AG04449 (cell line): ENCODE measurements at regions not wholly inside any gene's neighbourhood (a gene's known extent, or its start where the extent isn't known, plus 50 kb on each side); places are given as distances from the start of the nearest gene placed in this dataset.

Experiments used
- CTCF ChIA-PET: fragments of 350-600 bp; formaldehyde crosslinking; extraction: SDS; loops from one replicate; lab custom pipeline; 2021; ENCODE audit warnings: antibody characterized with exemption; lab: Yijun Ruan, JAX
- POLR2A ChIA-PET: fragments of 400-600, 350-600 bp; formaldehyde crosslinking; extraction: SDS; loops from one replicate; lab custom pipeline; 2020; ENCODE audit warnings: antibody characterized with exemption, inconsistent platforms; lab: Yijun Ruan, JAX
- DNase-seq: peaks from one replicate; pipeline ENCODE4 v3.0.0-alpha.2; 2010; ENCODE audit warnings: low read depth, low spot score
- H3K4me3 ChIP-seq: 2 replicates; pipeline ENCODE4 v1.5.1; 2011; ENCODE audit warnings: low read depth, mild to moderate bottlenecking, control low read depth, low read length
- TF ChIP-seq, protein P1 (sequence below): IDR thresholded peaks from one replicate; pipeline ENCODE4 v1.5.1; 2011; ENCODE audit warnings: mild to moderate bottlenecking, moderate library complexity, low read length, control low read depth, inconsistent platforms; ENCODE audit not compliant: insufficient read depth; ENCODE audit errors: missing control alignments

DNA sequence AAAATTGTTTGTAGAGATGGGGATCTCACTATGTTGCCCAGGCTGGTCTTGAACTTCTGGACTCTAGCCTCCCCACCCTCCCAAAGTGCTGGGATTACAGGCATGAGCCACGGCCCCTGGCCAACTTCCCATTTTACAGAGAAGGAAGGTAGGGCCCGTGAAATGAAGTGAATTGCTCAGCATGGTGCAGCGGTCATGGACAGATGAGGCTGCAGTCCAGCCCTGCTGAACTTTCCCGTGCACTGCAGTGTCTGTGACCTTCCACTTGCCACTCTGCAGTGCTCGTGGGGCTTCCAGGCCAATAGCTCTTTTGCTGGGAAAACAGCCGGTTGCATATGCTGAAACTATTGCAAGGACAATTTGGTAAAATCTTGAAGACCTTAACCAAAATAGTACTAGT is 454.4 kb upstream of the FAT1 start:
- CTCF ChIA-PET, result no interaction called here

DNA sequence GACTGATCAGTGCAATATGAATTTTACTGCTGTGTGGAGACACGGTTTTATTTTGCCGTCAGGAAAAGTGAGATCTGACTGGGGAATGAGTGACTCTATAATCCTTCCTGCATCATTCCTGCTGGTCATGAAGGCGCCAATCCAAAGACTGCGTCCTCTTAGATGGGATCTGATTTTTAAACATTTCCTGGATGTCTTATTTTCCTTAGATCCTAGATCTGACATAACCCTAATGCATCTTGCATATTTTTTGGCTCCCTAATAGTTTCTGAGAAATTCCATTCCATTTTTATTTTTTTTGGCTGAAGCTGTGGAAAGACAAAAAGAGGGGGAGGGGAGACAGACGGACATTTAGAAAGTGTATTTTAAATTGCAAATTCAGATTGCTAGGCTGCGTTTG is 454.9 kb upstream of the FAT1 start:
- CTCF ChIA-PET, result no interaction called here
- no peak overlapping the region for H3K4me3 ChIP-seq
- TF ChIP-seq, protein P1, sequence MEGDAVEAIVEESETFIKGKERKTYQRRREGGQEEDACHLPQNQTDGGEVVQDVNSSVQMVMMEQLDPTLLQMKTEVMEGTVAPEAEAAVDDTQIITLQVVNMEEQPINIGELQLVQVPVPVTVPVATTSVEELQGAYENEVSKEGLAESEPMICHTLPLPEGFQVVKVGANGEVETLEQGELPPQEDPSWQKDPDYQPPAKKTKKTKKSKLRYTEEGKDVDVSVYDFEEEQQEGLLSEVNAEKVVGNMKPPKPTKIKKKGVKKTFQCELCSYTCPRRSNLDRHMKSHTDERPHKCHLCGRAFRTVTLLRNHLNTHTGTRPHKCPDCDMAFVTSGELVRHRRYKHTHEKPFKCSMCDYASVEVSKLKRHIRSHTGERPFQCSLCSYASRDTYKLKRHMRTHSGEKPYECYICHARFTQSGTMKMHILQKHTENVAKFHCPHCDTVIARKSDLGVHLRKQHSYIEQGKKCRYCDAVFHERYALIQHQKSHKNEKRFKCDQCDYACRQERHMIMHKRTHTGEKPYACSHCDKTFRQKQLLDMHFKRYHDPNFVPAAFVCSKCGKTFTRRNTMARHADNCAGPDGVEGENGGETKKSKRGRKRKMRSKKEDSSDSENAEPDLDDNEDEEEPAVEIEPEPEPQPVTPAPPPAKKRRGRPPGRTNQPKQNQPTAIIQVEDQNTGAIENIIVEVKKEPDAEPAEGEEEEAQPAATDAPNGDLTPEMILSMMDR, result no peak
- DNase-seq, result no peak
- POLR2A ChIA-PET, result no interaction called here

More for the DNA sequence above, 454.4 kb upstream of the FAT1 start:
- no peak for DNase-seq
- TF ChIP-seq, protein P1, result no peak
- POLR2A ChIA-PET, result no interaction called here
- H3K4me3 ChIP-seq, result no peak overlapping the region

DNA sequence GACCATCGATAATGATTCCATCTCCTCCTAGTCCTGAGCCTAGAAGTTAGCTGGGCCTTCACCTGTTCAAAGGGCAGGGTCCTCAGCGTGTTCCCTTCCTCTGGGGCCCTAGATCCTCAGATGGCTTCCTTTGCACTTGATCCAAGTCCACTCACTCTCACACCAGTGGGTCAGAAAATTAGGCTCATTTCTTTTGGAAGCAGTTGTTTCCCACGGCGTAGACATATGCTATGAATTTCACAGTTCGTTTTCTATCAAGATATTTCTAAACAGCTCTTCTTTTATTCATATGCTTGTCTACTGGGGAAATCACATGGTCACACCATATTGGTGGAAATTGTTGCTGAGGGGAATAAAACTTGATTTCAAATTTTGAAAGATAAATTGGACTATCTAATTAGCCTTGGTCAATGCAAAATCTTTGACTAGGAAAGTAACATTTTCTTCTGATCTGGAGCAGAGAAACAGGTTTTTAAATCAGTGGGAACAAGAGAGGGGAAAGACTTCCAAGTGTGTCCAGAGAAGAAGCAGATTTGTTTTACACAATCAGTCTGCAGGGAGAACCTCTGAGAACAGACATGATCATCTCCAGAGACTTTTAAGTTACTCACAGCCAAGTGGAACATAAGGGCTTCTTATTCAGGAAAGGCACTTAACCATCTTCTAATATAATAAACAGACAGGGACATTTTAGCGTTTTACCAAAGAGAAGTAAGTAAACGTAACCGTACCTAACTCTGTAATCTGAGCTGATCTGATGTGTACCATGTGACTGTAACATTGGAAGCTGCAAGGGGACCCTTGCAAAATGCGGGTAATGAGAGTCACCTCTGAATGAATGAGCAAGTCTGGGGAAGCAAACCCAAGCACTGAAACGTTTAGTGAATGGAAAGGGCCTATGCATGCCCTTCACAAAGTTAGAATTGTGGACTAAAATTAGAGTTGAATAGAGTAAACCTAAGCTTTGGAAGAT is 455.7 kb upstream of the FAT1 start:
- CTCF ChIA-PET, result no interaction called here
- no peak for DNase-seq

DNA sequence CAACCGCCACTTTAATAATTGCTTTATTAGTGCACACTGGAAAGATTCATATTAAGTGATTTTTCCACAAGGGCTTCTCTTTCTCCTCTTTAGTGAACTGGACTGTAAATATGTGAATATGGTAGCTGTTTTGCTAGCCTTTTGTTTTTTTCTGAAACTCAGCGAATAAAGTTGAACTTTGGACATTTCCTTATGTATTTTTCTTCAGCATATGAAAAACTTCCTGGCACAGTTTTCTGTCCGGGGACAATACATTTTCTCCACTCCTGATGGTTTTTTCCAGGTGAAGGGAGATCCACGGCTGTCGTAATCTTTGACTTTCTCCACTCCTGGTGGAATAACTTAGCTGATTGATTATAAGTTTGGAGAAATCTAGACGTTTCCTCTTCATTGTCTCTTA is 457.4 kb upstream of the FAT1 start:
- TF ChIP-seq, protein P1, result no peak
- no peak for DNase-seq
- POLR2A ChIA-PET, result no interaction called here
- CTCF ChIA-PET, result no interaction called here
- H3K4me3 ChIP-seq, result no peak overlapping the region

More for the DNA sequence above, 455.7 kb upstream of the FAT1 start:
- no peak overlapping the region for H3K4me3 ChIP-seq
- TF ChIP-seq, protein P1, result no peak
- POLR2A ChIA-PET, result no interaction called here

DNA sequence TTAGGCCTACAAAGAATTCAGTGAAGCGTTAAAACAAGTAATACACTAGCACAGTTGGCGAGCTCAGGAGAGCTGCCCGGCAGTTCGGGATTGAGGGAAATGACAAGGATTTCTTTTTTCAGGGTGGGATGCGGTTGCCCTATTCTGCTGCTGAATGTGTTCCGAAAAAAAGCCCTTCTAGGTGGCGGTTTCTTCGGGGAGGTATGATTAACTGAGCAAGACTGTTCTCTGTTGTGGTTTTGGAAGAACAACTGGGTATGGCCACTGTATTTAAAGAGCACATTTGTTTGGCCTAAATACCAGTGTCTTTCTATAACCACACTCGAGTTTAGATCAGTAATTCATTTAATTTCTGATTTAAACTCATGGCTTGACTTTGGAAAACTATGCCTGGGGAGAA is 459.7 kb upstream of the FAT1 start:
- ChIA-PET CTCF (no interaction called here), POLR2A (interaction anchor here (0.5 kb wide), 1 partner anchor 15 kb away, joined by 3 read pairs; no protein-coding TSS in a partner anchor)
- TF ChIP-seq, protein P1, result no peak
- DNase-seq, result no peak
- no peak overlapping the region for H3K4me3 ChIP-seq

DNA sequence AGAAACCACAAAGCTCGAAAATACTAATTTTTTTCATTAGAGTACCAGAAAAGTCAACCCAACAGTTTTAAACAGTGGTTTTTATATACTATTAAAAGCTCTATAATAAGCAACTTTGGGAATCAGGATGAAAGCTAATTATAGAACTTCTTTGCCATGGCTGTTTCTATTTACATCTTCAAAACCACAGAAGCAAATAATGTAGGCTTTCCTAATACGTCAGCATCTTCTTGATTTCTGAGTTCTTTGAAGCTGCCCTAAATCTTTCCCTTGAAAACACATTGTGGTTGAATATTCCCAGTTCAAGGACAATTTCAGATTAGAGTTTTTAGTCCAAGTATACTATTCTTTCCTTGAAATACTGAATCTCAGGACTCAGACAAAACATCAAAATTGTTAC is 460.2 kb upstream of the FAT1 start:
- TF ChIP-seq, protein P1, result no peak
- POLR2A ChIA-PET, result no interaction called here
- CTCF ChIA-PET, result no interaction called here
- DNase-seq, result no peak
- H3K4me3 ChIP-seq, result no peak overlapping the region
